Stimulated activated CD4-positive, alpha-beta T cell treated with anti-CD3 and anti-CD28 coated beads, Interleukin-15, amount 100 ng/mL, for 48 hours (primary cell): ENCODE measurements at regions not wholly inside any gene's neighbourhood (a gene's known extent, or its start where the extent isn't known, plus 50 kb on each side); places are given as distances from the start of the nearest gene placed in this dataset.

Experiments used
- DNase-seq, 2 donors: peaks; one replicate each; pipeline ENCODE4 v3.0.0-alpha.2; 2020; ENCODE audit warnings: low read depth in 2 of 2

- DNase-seq, result peak in 1 of 2 donors; percentile 3
Measured at GRCh38 chr2:16507655-16508489, 157.8 kb downstream of the CYRIA start.

- DNase-seq, result no peak
Measured at GRCh38 chr2:16506366-16506765, 159.3 kb downstream of the CYRIA start.

- no peak for DNase-seq
Measured at GRCh38 chr2:16496426-16497388, 168.9 kb downstream of the CYRIA start.

- no peak for DNase-seq
Measured at GRCh38 chr2:16495509-16496208, 170.0 kb downstream of the CYRIA start.

GRCh38 chr2:16494836-16495508 lies 170.7 kb downstream of the CYRIA start:
- DNase-seq, result no peak

- DNase-seq, result no peak
Measured at GRCh38 chr2:16493788-16494187, 171.8 kb downstream of the CYRIA start.

GRCh38 chr2:16487686-16488085 lies 177.9 kb downstream of the CYRIA start:
- no peak for DNase-seq

- no peak for DNase-seq
Measured at GRCh38 chr2:16485251-16485650, 180.4 kb downstream of the CYRIA start.

- no peak for DNase-seq
Measured at GRCh38 chr2:16482460-16482859, 183.2 kb downstream of the CYRIA start.

GRCh38 chr2:16481351-16481750 lies 184.3 kb downstream of the CYRIA start:
- no peak for DNase-seq

- no peak for DNase-seq
Measured at GRCh38 chr2:16479721-16480120, 185.9 kb downstream of the CYRIA start.

GRCh38 chr2:16478434-16479210 lies 187.0 kb downstream of the CYRIA start:
- DNase-seq, result no peak

- DNase-seq, result no peak
Measured at GRCh38 chr2:16477648-16478047, 188.0 kb downstream of the CYRIA start.

- DNase-seq, result no peak
Measured at GRCh38 chr2:16476866-16477265, 188.8 kb downstream of the CYRIA start.

- no peak for DNase-seq
Measured at GRCh38 chr2:16475986-16476567, 189.6 kb downstream of the CYRIA start.

GRCh38 chr2:16475586-16475985 lies 190.0 kb downstream of the CYRIA start:
- no peak for DNase-seq

- DNase-seq, result no peak
Measured at GRCh38 chr2:16473575-16473974, 192.1 kb downstream of the CYRIA start.

GRCh38 chr2:16470936-16471490 lies 194.6 kb downstream of the CYRIA start:
- no peak for DNase-seq

GRCh38 chr2:16466821-16467151 lies 198.8 kb downstream of the CYRIA start:
- DNase-seq, result no peak
